HTR-8/SVneo (cell line): ENCODE measurements at regions not wholly inside any gene's neighbourhood (a gene's known extent, or its start where the extent isn't known, plus 50 kb on each side); places are given as distances from the start of the nearest gene placed in this dataset.

Experiments used
- DNase-seq: peaks from one replicate; pipeline ENCODE4 v3.0.0; 2011; ENCODE audit warnings: low spot score, mixed read lengths; ENCODE audit not compliant: insufficient read length
- FAIRE-seq: peaks from 2 replicates; lab custom pipeline; 2011; peaks lifted over from hg19 to GRCh38; lab: Jason Lieb, UNC

- DNase-seq: peak; percentile 60
- FAIRE-seq: peak; percentile 92
Observed at GRCh38 chr7:47669178-47669891, 87.4 kb upstream of the TNS3 start.

DNA sequence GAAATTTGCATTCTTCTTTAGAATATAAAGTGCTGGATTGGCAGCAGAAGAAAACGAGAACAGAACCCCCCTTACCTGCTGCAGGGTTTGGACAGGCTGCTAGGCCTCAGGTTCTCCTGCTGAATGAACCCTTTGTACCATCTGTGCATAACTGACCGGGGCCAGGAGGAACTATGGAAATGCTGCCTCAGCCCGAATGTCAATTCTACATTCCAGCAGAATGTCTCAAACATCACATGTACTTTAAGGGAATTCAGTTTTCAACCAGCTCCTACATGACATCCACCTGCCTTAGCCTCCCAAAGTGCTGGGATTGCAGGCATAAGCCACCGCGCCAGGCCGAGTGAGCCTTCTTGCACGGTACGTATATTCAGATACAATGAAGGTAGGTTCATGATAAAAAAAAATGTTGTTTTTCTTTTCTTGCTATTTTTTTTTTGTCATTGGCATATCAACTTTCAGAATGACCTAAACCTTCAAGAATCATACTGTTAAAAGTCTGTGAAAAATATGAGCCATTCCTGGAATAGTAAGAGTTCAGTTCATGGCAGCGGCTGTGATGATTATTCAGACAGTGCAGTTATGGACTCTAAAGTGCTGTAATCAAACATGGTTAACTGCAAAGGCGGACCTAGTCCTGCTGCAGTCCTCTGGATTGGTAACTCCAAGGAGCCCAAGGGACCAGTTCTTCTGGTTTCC, 84.4 kb upstream of the TNS3 start:
- FAIRE-seq: no peak
- DNase-seq: no peak

DNA sequence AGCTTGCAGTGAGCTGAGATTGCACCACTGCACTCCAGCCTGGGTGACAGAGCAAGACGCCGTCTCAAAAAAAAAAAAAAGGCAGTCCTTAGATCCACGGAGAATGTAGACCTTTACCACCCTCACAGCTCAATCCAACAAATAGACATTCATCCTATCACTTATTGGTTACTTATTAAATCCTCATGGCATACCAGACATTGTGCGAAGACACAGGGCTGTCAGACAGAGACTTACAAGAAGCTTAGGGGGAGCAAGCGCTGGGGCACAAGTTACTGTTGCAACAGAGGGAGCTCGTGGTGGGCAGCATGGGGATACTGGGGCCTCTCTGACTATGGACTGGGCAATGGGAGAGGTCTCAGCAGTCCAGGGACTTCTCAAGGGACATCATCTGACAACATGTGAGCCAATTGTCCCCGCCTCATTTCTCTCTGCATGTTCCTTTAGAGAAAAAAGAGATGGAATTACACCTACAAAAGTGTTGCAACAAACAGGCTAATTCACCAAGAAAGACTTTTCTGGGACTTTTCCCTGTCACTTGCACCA, 82.8 kb upstream of the TNS3 start:
- DNase-seq: no peak
- FAIRE-seq: no peak

DNA sequence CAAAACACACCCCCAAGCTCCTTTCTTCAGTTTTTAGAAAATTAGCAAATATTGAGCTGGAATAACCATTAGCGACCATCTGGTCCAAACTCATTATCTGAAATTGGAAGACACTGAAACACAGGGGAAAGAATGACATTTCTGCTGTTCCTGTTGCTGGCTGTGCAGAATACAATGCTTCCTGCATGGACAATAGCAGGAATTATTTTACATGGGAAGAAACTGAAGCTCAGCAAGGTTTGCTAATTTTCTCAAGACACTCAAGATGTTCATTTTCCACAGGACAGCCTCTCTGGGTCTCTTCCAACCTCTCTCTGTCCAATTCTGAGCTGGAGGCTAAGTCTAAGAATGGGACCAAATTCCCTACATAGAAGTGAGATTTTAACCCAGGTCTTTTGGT, 81.9 kb upstream of the TNS3 start:
- no peak for FAIRE-seq

GRCh38 chr7:47663213-47663612, 81.3 kb upstream of the TNS3 start:
- no peak for FAIRE-seq
- no peak for DNase-seq

More for the DNA sequence above, 81.9 kb upstream of the TNS3 start:
- no peak for DNase-seq

DNA sequence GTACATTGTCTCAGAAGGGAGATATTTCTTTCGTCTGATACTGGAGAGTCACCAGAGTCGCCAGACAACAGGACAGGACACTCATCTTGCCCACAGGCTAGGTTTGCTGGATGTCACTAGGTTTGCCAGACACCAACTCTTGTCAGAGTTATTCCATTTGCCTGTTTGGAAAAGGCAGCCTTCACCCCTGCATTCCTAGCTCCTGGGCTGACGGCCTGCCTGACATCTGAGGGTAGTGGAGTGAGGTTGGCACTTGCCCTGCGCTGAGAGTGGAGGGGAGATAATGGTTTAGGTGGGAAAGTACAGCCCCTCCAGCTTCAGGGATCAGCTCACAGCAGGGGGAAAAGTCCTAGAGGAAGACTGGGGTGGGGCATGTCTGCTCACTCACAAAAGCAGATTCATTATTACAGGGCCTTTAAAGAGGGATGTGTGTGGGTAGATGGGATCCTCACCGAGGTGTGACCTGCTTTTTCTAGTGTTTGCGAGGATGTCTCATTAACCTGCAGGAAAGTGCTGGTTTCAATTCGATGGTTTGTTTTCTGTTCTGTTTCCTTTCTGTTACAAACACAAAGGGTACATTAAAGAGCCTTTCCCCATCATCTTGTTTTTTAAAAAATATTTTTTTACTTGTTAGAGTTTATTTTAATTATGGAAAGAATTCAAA, 79.3 kb upstream of the TNS3 start:
- FAIRE-seq: no peak
- DNase-seq: no peak

- peak; percentile 40 for FAIRE-seq
Observed at GRCh38 chr7:47659664-47660462, 78.0 kb upstream of the TNS3 start.

GRCh38 chr7:47658886-47659635, 77.2 kb upstream of the TNS3 start:
- FAIRE-seq (no peak), DNase-seq (no peak)

More at GRCh38 chr7:47659664-47660462, 78.0 kb upstream of the TNS3 start:
- DNase-seq: no peak

GRCh38 chr7:47657126-47657525, 75.2 kb upstream of the TNS3 start:
- DNase-seq (no peak), FAIRE-seq (no peak)

DNA sequence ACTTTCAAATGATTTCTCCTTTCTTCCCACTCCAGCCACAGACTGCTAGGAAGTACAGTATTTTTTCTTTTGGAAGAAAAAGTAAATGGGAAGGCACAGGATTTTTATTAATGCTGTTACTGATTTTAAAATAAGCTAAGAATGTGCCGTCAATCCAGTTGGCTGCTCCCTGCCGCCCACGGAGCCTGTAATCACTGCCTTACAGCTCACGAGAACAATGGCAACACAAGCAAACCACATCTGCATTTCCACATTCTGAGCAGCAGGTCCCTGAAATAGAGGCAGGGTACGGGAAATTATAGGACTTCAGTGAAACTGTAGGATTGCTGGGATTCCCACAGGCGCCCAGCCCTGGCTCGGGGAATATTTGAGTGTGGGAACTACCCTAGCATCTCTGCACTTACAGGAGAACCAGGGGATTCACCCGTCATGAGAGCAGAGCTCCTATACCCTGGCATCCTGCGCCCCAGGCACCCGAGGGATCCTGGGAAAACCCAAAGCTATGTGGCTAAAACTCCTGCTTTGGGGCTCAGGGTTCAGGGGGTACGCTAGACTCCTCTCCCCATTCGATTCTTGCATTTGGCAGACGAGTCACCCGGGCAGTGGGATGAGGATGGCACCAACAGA, 72.9 kb upstream of the TNS3 start:
- FAIRE-seq (no peak), DNase-seq (no peak)

- FAIRE-seq: peak; percentile 28
- peak; percentile 64 for DNase-seq
Observed at GRCh38 chr7:47653550-47654411, 71.9 kb upstream of the TNS3 start.

GRCh38 chr7:47652591-47652990, 70.7 kb upstream of the TNS3 start:
- DNase-seq (no peak), FAIRE-seq (no peak)

DNA sequence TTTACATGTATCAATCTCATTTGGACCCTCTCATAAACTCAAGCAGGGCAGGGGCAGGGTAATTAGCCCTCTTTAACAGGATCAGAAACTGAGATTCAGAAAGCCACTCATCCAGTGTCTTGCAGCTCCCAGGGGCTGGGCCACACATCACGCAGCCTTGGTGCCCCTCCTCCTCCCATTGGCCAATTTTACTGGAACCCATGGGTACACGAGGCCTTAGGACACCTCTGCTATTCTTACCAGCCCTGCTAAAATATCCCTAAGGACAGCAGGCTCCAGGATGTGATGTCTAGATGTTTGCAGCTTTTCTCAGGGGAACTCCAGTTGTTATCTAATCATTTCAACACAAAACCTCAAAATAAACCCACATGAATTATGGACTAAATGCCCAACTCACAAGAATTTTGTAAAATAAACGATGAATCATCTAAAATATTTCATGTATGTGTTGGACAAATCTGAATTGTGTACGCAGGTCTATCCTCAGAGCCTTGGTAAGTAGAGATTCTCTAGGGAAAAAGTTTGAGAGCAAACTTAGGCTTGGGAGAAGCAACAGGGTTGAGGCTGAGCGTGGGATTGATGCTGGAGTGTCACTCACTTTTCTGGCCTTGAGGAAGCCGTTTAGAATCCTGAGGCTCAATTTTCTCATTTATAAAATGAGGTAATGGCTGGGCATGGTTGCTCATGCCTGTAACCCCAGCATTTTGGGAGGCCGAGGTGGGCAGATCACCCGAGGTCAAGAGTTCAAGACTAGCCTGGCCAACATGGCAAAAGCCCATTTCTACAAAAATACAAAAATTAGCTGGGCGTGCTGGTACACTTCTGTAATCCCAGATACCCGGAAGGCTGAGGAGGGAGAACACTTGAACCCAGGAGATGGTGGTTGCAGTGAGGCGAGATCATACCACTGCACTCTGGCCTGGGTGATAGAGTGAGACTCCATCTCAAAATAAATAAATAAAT, 69.7 kb upstream of the TNS3 start:
- peak; percentile 74 for DNase-seq
- FAIRE-seq: peak; percentile 40

DNA sequence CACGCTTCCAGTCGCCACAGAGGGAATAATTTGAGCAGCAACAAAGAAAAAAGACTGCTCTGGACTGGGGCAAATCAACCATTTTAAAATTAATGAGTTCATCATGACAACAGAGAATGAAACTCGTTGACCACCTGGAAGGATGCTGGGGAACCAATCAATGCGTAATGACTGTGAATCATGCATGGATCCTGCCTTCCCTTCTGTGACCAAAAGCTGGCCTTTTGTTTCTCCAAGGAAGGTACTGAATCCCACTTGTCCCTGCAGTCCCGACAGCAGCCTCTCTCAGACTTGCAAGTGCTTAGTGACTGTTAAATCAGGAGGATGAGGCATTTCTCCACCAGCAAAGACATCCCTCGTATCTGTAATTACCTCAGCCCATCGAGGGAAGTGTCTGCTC, 68.0 kb upstream of the TNS3 start:
- DNase-seq (no peak), FAIRE-seq (no peak)

- DNase-seq (peak; percentile 44), FAIRE-seq (no peak)
Observed at GRCh38 chr7:47648275-47648925, 66.5 kb upstream of the TNS3 start.

- DNase-seq: no peak
- FAIRE-seq: no peak
Observed at GRCh38 chr7:47647918-47648250, 66.0 kb upstream of the TNS3 start.
